CD4-positive, alpha-beta T cell (primary cell): ENCODE measurements at regions not wholly inside any gene's neighbourhood (a gene's known extent, or its start where the extent isn't known, plus 50 kb on each side); places are given as distances from the start of the nearest gene placed in this dataset.

Experiments used
- ATAC-seq: fragments of 200-7000 bp; cut with Tn5 transposase; one replicate; pipeline ENCODE4 v1.10.0; 2022; ENCODE audit warnings: mild to moderate bottlenecking; ENCODE audit not compliant: poor library complexity
- CTCF ChIA-PET: fragments of 350-600 bp; sonication (Branson Sonifier 250); formaldehyde crosslinking; loops from one replicate; lab custom pipeline; 2021; ENCODE audit warnings: antibody characterized with exemption, inconsistent platforms; lab: Charles Lee
- POLR2A ChIA-PET: fragments of 350-600 bp; sonication (Branson Sonifier 250); formaldehyde crosslinking; loops from one replicate; lab custom pipeline; 2021; ENCODE audit warnings: antibody characterized with exemption, inconsistent platforms; lab: Charles Lee
- DNase-seq, 14 experiments: peaks; one replicate each; pipeline ENCODE4 v3.0.0-alpha.2; 2013 to 2020; ENCODE audit warnings: mixed read lengths in 2 of 14
- H3K27ac ChIP-seq, 2 donors: one replicate each; pipeline versions ENCODE4 v1.5.1 to v1.7.0; 2013; ENCODE audit warnings: low read length in 2 of 2, low read depth in 1 of 2, mild to moderate bottlenecking in 1 of 2
- H3K27me3 ChIP-seq, 2 experiments: 1 replicate in 1 of 2; 2 replicates in 1 of 2; pipeline versions ENCODE4 v1.6.1 to v1.7.0; 2013; ENCODE audit warnings: low read length in 2 of 2, control low read depth in 1 of 2, mild to moderate bottlenecking in 1 of 2, moderate library complexity in 1 of 2; ENCODE audit not compliant: insufficient read depth in 2 of 2, control insufficient read depth in 1 of 2
- H3K36me3 ChIP-seq: one replicate; pipeline ENCODE4 v1.6.1; 2013; ENCODE audit warnings: low read length, control low read depth; ENCODE audit not compliant: insufficient read depth
- H3K4me1 ChIP-seq: one replicate; pipeline ENCODE4 v1.6.1; 2013; ENCODE audit warnings: low read length, control low read depth; ENCODE audit not compliant: insufficient read depth
- H3K4me3 ChIP-seq: one replicate; pipeline ENCODE4 v1.5.1; 2013; ENCODE audit warnings: mild to moderate bottlenecking, low read length, moderate library complexity
- H3K9me3 ChIP-seq, 2 experiments: 1 replicate in 1 of 2; 2 replicates in 1 of 2; pipeline versions ENCODE4 v1.6.1 to v1.7.0; 2013; ENCODE audit warnings: low read length in 2 of 2, mild to moderate bottlenecking in 2 of 2, control low read depth in 1 of 2, moderate library complexity in 1 of 2; ENCODE audit not compliant: control insufficient read depth in 1 of 2, insufficient read depth in 1 of 2
- H3K27ac Mint-ChIP-seq: one replicate; pipeline ENCODE4 v1.8.0; 2020; ENCODE audit warnings: mixed read lengths
- H3K27me3 Mint-ChIP-seq: one replicate; pipeline ENCODE4 v1.8.0; 2021; ENCODE audit warnings: mixed read lengths
- H3K36me3 Mint-ChIP-seq: one replicate; pipeline ENCODE4 v1.8.0; 2021; ENCODE audit warnings: low read depth, mixed read lengths
- H3K4me1 Mint-ChIP-seq: one replicate; pipeline ENCODE4 v1.8.0; 2021; ENCODE audit warnings: low read depth, mixed read lengths
- H3K4me3 Mint-ChIP-seq: one replicate; pipeline ENCODE4 v1.8.0; 2020; ENCODE audit warnings: mild to moderate bottlenecking, mixed read lengths
- H3K9me3 Mint-ChIP-seq: one replicate; pipeline ENCODE4 v1.8.0; 2020; ENCODE audit warnings: mixed read lengths
- intact Hi-C, 2 experiments: fragments of 100-400 bp; cut with DNase I in 1 of 2; cut with micrococcal nuclease in 1 of 2; formaldehyde crosslinking; loops; one replicate each; pipeline versions ENCODE4 v1.15.1 to v1.9.0; 2023 to 2025; cut with DNase I, micrococcal nuclease
- TF ChIP-seq, protein P1 (sequence below): fragments of 200-600 bp; IDR thresholded peaks from one replicate; pipeline ENCODE4 v1.8.0; 2022; ENCODE audit warnings: antibody characterized with exemption, mild to moderate bottlenecking

DNA sequence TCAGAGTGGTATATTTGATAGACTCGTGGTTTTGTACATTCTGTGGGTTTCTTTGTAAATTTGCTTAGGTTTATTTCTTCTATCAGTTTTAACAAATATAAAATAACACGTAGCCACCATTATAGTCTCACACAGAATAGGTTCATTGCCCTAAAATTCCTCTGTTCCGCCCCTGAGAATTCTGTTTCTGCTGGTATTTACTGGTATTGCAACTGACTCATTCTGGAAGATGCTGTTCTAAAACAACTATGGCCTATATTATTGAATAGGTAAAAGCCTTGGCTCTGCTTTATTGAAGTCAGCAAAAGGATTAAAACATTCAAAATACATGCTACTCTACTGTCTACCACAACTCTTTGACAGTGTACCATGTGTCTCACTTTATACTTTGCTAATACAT is 119.1 kb upstream of the CHORDC1 start:
- CTCF ChIA-PET = no interaction called here
- H3K36me3 Mint-ChIP-seq = no peaks in the 10 kb centered on the region
- Histone ChIP-seq H3K36me3 (no peaks in the 10 kb centered on the region), H3K4me1 (no peaks in the 10 kb centered on the region), H3K27ac (no peak overlapping the region), H3K27me3 (no peaks in the 10 kb centered on the region), H3K4me3 (no peak overlapping the region), H3K9me3 (no peaks in the 10 kb centered on the region)
- no peaks in the 10 kb centered on the region for H3K4me1 Mint-ChIP-seq
- POLR2A ChIA-PET = no interaction called here
- TF ChIP-seq, protein P1, sequence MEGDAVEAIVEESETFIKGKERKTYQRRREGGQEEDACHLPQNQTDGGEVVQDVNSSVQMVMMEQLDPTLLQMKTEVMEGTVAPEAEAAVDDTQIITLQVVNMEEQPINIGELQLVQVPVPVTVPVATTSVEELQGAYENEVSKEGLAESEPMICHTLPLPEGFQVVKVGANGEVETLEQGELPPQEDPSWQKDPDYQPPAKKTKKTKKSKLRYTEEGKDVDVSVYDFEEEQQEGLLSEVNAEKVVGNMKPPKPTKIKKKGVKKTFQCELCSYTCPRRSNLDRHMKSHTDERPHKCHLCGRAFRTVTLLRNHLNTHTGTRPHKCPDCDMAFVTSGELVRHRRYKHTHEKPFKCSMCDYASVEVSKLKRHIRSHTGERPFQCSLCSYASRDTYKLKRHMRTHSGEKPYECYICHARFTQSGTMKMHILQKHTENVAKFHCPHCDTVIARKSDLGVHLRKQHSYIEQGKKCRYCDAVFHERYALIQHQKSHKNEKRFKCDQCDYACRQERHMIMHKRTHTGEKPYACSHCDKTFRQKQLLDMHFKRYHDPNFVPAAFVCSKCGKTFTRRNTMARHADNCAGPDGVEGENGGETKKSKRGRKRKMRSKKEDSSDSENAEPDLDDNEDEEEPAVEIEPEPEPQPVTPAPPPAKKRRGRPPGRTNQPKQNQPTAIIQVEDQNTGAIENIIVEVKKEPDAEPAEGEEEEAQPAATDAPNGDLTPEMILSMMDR = no peak
- no peak for DNase-seq
- no peak for ATAC-seq
- H3K9me3 Mint-ChIP-seq = no peaks in the 10 kb centered on the region
- peaks cover 6% of the 10 kb centered on the region for H3K27me3 Mint-ChIP-seq
- H3K27ac Mint-ChIP-seq = no peak overlapping the region
- intact Hi-C loops = no loop called here
- H3K4me3 Mint-ChIP-seq = no peak overlapping the region

DNA sequence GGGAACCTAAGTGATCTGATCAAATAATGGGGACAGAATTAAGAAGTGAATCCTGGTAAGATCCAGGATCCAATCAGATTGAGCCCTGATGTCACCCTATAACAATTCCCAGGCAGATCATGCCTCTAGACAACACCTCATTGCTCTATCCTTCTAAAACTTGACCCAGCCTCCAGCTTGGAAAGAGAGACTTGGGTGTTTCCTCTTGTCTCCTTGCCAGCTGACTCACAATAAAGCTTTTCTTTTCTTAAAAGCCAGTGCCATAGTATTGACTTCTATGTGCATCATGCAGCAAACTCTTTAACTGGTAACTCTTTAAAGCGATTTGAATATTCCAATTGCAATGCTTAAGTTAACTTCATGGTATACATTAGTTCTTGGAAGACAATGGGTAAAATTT is 109.6 kb upstream of the CHORDC1 start:
- Histone ChIP-seq H3K4me3 (no peak overlapping the region), H3K36me3 (no peaks in the 10 kb centered on the region), H3K27me3 (no peaks in the 10 kb centered on the region), H3K9me3 (no peaks in the 10 kb centered on the region), H3K4me1 (no peaks in the 10 kb centered on the region), H3K27ac (no peak overlapping the region)
- Mint-ChIP-seq H3K36me3 (no peaks in the 10 kb centered on the region), H3K27me3 (no peaks in the 10 kb centered on the region), H3K27ac (no peak overlapping the region), H3K9me3 (no peaks in the 10 kb centered on the region), H3K4me3 (no peak overlapping the region), H3K4me1 (no peaks in the 10 kb centered on the region)
- DNase-seq = no peak
- ATAC-seq = no peak
- CTCF ChIA-PET = no interaction called here
- intact Hi-C loops = no loop called here
- TF ChIP-seq, protein P1 = no peak
- POLR2A ChIA-PET = no interaction called here

DNA sequence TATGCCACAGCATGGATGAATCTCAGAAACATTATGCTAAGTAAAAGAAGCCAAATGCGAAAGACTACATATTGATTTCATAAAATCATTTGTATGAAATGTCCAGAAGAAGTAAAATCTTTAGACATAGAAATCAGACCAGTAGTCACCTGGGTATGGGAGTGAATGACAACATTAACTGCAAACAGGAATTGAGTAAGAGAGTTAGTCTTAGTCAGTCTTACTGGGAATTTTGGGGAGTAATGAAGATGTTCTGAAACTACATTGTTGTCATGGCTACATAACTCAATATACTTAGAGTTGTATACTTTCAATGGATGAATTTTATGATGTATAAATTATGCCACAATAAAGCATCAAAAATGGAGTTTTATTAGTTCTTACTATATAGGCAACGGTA is 107.8 kb upstream of the CHORDC1 start:
- no peak for ATAC-seq

More for the DNA sequence above, 107.8 kb upstream of the CHORDC1 start:
- Histone ChIP-seq H3K9me3 (no peaks in the 10 kb centered on the region), H3K4me3 (no peak overlapping the region), H3K27ac (no peak overlapping the region), H3K4me1 (no peaks in the 10 kb centered on the region), H3K36me3 (no peaks in the 10 kb centered on the region), H3K27me3 (no peaks in the 10 kb centered on the region)
- no peaks in the 10 kb centered on the region for H3K36me3 Mint-ChIP-seq
- POLR2A ChIA-PET = no interaction called here
- H3K9me3 Mint-ChIP-seq = no peaks in the 10 kb centered on the region
- intact Hi-C loops = no loop called here
- H3K4me3 Mint-ChIP-seq = no peak overlapping the region
- no peaks in the 10 kb centered on the region for H3K4me1 Mint-ChIP-seq
- no peaks in the 10 kb centered on the region for H3K27me3 Mint-ChIP-seq
- CTCF ChIA-PET = no interaction called here
- H3K27ac Mint-ChIP-seq = no peak overlapping the region
- TF ChIP-seq, protein P1 = no peak
- DNase-seq = no peak
